DND-41 (cell line): ENCODE measurements at regions not wholly inside any gene's neighbourhood (a gene's known extent, or its start where the extent isn't known, plus 50 kb on each side); places are given as distances from the start of the nearest gene placed in this dataset.

Experiments
- EZH2 ChIP-seq: IDR thresholded peaks from 3 replicates; pipeline ENCODE4 v1.6.1; 2012; ENCODE audit warnings: borderline replicate concordance, low read depth, mild to moderate bottlenecking, moderate library complexity, low read length, inconsistent platforms; ENCODE audit not compliant: severe bottlenecking
- TF ChIP-seq, protein P1 (sequence below): IDR thresholded peaks from 2 replicates; pipeline ENCODE4 v1.5.1; 2012; ENCODE audit warnings: borderline replicate concordance, low read length, moderate library complexity, mild to moderate bottlenecking; ENCODE audit not compliant: poor library complexity, severe bottlenecking; ENCODE audit errors: extremely low read depth

DNA sequence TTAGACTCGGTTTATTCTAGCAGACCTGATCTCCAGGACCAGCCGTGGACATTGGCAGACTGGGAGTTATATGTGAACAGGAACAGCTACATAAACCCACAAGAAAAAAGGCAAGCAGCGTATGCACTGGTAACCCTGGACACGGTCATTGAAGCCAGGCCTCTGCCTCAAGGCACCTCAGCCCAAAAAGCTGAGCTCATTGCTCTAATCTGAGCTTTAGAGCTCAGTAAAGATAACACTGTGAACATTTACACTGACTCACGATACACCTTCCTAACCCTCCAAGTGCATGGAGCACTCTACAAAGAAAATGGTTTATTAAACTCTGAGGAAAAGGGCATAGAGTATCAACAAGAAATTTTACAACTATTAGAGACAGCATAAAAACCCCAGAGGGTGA, 148.9 kb upstream of the FGF16 start:
- TF ChIP-seq, protein P1, sequence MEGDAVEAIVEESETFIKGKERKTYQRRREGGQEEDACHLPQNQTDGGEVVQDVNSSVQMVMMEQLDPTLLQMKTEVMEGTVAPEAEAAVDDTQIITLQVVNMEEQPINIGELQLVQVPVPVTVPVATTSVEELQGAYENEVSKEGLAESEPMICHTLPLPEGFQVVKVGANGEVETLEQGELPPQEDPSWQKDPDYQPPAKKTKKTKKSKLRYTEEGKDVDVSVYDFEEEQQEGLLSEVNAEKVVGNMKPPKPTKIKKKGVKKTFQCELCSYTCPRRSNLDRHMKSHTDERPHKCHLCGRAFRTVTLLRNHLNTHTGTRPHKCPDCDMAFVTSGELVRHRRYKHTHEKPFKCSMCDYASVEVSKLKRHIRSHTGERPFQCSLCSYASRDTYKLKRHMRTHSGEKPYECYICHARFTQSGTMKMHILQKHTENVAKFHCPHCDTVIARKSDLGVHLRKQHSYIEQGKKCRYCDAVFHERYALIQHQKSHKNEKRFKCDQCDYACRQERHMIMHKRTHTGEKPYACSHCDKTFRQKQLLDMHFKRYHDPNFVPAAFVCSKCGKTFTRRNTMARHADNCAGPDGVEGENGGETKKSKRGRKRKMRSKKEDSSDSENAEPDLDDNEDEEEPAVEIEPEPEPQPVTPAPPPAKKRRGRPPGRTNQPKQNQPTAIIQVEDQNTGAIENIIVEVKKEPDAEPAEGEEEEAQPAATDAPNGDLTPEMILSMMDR: no peak
- no peak for TF ChIP-seq EZH2
